Muscle layer of colon (tissue), 2 donors: ENCODE measurements at regions not wholly inside any gene's neighbourhood (a gene's known extent, or its start where the extent isn't known, plus 50 kb on each side); places are given as distances from the start of the nearest gene placed in this dataset.

Experiments
- H3K27ac ChIP-seq: one replicate; pipeline ENCODE4 v1.7.0; 2013; ENCODE audit warnings: low read depth, mild to moderate bottlenecking, low read length, moderate library complexity
- H3K27me3 ChIP-seq, 2 donors: one replicate each; pipeline ENCODE4 v1.7.0; 2013; ENCODE audit warnings: low read length in 2 of 2, mild to moderate bottlenecking in 2 of 2; ENCODE audit not compliant: insufficient read depth in 2 of 2, control insufficient read depth in 1 of 2
- H3K36me3 ChIP-seq: one replicate; pipeline ENCODE4 v1.7.0; 2013; ENCODE audit warnings: mild to moderate bottlenecking, low read length; ENCODE audit not compliant: insufficient read depth
- H3K4me1 ChIP-seq: one replicate; pipeline ENCODE4 v1.7.0; 2013; ENCODE audit warnings: mild to moderate bottlenecking, low read length; ENCODE audit not compliant: insufficient read depth
- H3K4me3 ChIP-seq, 2 donors: one replicate each; pipeline ENCODE4 v1.7.0; 2013; ENCODE audit warnings: low read length in 2 of 2, low read depth in 1 of 2, mild to moderate bottlenecking in 1 of 2, moderate library complexity in 1 of 2
- H3K9ac ChIP-seq: one replicate; pipeline ENCODE4 v1.7.0; 2013; ENCODE audit warnings: low read length
- H3K9me3 ChIP-seq: one replicate; pipeline ENCODE4 v1.7.0; 2013; ENCODE audit warnings: mild to moderate bottlenecking, low read length
- donor health status: abdominal sarcoma.
- donor health status: Adenocarcinoma of cecum.

- H3K27ac ChIP-seq, result no peak overlapping the region
- H3K9ac ChIP-seq, result no peak overlapping the region
- no peaks in the 10 kb centered on the region for H3K9me3 ChIP-seq
- H3K27me3 ChIP-seq, result no peaks in the 10 kb centered on the region
- H3K4me3 ChIP-seq, result no peak overlapping the region
- no peaks in the 10 kb centered on the region for H3K4me1 ChIP-seq
- H3K36me3 ChIP-seq, result no peaks in the 10 kb centered on the region
Measured at GRCh38 chr6:90656325-90656724, 69.5 kb upstream of the MAP3K7 start.

- Histone ChIP-seq H3K4me1 (no peaks in the 10 kb centered on the region), H3K27me3 (no peaks in the 10 kb centered on the region), H3K9me3 (no peaks in the 10 kb centered on the region), H3K36me3 (no peaks in the 10 kb centered on the region), H3K9ac (no peak overlapping the region), H3K4me3 (no peak overlapping the region), H3K27ac (no peak overlapping the region)
Measured at GRCh38 chr6:90654806-90655205, 67.9 kb upstream of the MAP3K7 start.

- Histone ChIP-seq H3K4me1 (no peaks in the 10 kb centered on the region), H3K9me3 (no peaks in the 10 kb centered on the region), H3K27ac (no peak overlapping the region), H3K4me3 (no peak overlapping the region), H3K27me3 (no peaks in the 10 kb centered on the region), H3K36me3 (no peaks in the 10 kb centered on the region), H3K9ac (no peak overlapping the region)
Measured at GRCh38 chr6:90654166-90654565, 67.3 kb upstream of the MAP3K7 start.

GRCh38 chr6:90653750-90654149 lies 66.9 kb upstream of the MAP3K7 start:
- Histone ChIP-seq H3K4me3 (no peak overlapping the region), H3K4me1 (no peaks in the 10 kb centered on the region), H3K27me3 (no peaks in the 10 kb centered on the region), H3K9ac (no peak overlapping the region), H3K27ac (no peak overlapping the region), H3K36me3 (no peaks in the 10 kb centered on the region), H3K9me3 (no peaks in the 10 kb centered on the region)

- H3K9me3 ChIP-seq, result no peaks in the 10 kb centered on the region
- no peaks in the 10 kb centered on the region for H3K4me1 ChIP-seq
- no peaks in the 10 kb centered on the region for H3K27me3 ChIP-seq
- H3K9ac ChIP-seq, result no peak overlapping the region
- H3K36me3 ChIP-seq, result no peaks in the 10 kb centered on the region
- no peak overlapping the region for H3K4me3 ChIP-seq
- H3K27ac ChIP-seq, result no peak overlapping the region
Measured at GRCh38 chr6:90650041-90650940, 63.4 kb upstream of the MAP3K7 start.

GRCh38 chr6:90648873-90649272 lies 62.0 kb upstream of the MAP3K7 start:
- Histone ChIP-seq H3K36me3 (no peaks in the 10 kb centered on the region), H3K9me3 (no peaks in the 10 kb centered on the region), H3K27ac (no peak overlapping the region), H3K4me1 (no peaks in the 10 kb centered on the region), H3K9ac (no peak overlapping the region), H3K27me3 (no peaks in the 10 kb centered on the region), H3K4me3 (no peak overlapping the region)

GRCh38 chr6:90646940-90647339 lies 60.1 kb upstream of the MAP3K7 start:
- no peak overlapping the region for H3K9ac ChIP-seq
- H3K9me3 ChIP-seq, result no peaks in the 10 kb centered on the region
- no peaks in the 10 kb centered on the region for H3K36me3 ChIP-seq

GRCh38 chr6:90645634-90646033 lies 58.8 kb upstream of the MAP3K7 start:
- Histone ChIP-seq H3K9me3 (no peaks in the 10 kb centered on the region), H3K9ac (no peak overlapping the region), H3K4me3 (no peak overlapping the region), H3K27me3 (no peaks in the 10 kb centered on the region), H3K27ac (no peak overlapping the region), H3K4me1 (no peaks in the 10 kb centered on the region), H3K36me3 (no peaks in the 10 kb centered on the region)

More at GRCh38 chr6:90646940-90647339, 60.1 kb upstream of the MAP3K7 start:
- Histone ChIP-seq H3K4me1 (no peaks in the 10 kb centered on the region), H3K4me3 (no peak overlapping the region), H3K27me3 (no peaks in the 10 kb centered on the region), H3K27ac (no peak overlapping the region)

GRCh38 chr6:90644492-90644891 lies 57.6 kb upstream of the MAP3K7 start:
- H3K27me3 ChIP-seq, result no peaks in the 10 kb centered on the region
- no peak overlapping the region for H3K4me3 ChIP-seq
- H3K9ac ChIP-seq, result no peak overlapping the region
- H3K9me3 ChIP-seq, result no peaks in the 10 kb centered on the region
- no peaks in the 10 kb centered on the region for H3K36me3 ChIP-seq
- no peaks in the 10 kb centered on the region for H3K4me1 ChIP-seq
- H3K27ac ChIP-seq, result no peak overlapping the region

GRCh38 chr6:90643381-90643780 lies 56.5 kb upstream of the MAP3K7 start:
- no peaks in the 10 kb centered on the region for H3K36me3 ChIP-seq
- H3K27ac ChIP-seq, result no peak overlapping the region
- no peaks in the 10 kb centered on the region for H3K4me1 ChIP-seq
- no peak overlapping the region for H3K9ac ChIP-seq
- no peaks in the 10 kb centered on the region for H3K27me3 ChIP-seq
- H3K4me3 ChIP-seq, result no peak overlapping the region
- no peaks in the 10 kb centered on the region for H3K9me3 ChIP-seq

GRCh38 chr6:90637320-90637719 lies 50.4 kb upstream of the MAP3K7 start:
- no peaks in the 10 kb centered on the region for H3K36me3 ChIP-seq
- no peak overlapping the region for H3K27ac ChIP-seq
- no peaks in the 10 kb centered on the region for H3K9me3 ChIP-seq
- H3K27me3 ChIP-seq, result no peaks in the 10 kb centered on the region
- H3K4me1 ChIP-seq, result no peaks in the 10 kb centered on the region
- no peak overlapping the region for H3K9ac ChIP-seq
- H3K4me3 ChIP-seq, result no peak overlapping the region
